GM19455 (cell line): ENCODE measurements at regions not wholly inside any gene's neighbourhood (a gene's known extent, or its start where the extent isn't known, plus 50 kb on each side); places are given as distances from the start of the nearest gene placed in this dataset.
"Not testable (repeated sequence)": the region's sequence is repeated elsewhere in the genome, so short reads cannot be mapped to it uniquely, and the experiment has no call there.

Experiments used
- ATAC-seq: cut with Tn5 transposase; IDR thresholded peaks from one replicate; pipeline ENCODE4 v1.9.1; 2021; ENCODE audit not compliant: unreplicated experiment

DNA sequence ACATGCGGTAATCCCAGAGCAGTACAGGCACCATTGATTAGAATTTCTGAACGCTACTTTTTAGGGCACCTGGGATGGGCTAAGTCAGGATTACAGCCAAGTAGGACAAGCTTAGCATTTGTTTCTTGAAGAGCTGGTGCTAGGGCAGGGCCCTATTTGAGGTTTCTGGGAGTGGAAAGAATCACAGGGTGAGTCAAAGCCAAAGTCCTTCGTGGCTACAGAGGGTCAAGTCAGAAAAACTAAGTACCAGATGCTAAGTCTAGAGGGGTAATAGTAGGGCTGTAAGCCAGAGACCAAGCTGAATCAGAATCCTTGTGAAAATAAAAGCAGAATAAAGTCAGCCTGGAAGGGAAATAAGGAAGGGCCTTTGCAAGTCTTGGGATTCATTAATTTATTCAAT is 448.6 kb downstream of the ZIC3 start:
- ATAC-seq = no peak

DNA sequence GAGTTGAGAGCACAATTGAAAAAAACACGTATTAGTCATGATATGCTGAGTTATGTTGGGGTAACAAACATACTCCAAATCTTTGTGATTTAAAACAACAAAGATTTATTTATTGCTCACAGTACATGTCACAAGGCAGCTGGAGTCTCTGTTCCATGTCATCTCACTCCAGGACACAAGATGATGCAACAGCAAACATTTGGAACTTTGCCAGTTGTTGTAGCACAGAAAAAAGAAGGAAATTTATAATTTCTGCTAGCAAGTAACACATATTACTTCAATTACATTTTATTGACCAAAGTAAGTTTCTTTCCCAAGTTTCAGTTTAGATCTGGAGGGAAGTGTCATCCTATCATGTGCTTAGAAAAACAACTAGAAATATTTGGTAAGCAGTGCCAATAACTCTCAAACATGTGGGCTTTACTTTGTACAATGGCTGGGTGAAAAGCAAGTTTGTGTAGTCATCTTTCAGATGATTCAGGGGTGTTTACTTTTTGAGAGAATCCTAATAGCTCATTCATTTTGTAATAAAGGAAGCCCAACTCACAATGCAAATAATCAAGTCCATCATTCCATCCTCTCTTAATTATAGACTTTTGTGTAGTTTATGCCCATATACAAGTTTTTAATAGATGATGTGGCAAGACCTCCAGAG is 452.3 kb downstream of the ZIC3 start:
- no peak for ATAC-seq

DNA sequence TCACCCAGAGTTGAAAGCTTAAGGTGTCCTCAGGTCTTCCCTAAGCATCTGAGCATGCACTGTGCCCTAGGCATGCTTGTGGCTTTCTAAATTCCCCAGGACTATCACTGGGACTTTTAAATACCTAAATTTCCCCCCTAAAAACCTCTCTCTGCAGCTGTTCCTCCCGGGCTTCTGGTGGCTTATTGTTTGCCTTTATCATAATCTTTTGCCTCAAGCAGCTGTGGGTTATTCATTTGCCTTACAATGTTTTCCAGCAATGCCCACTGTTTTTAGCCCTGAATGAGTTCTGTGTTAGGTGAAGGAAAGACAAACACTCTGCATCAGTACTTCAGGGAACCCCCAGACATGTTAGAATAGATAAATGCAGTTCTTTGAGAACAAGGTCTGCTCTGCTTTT is 455.0 kb downstream of the ZIC3 start:
- no peak for ATAC-seq

DNA sequence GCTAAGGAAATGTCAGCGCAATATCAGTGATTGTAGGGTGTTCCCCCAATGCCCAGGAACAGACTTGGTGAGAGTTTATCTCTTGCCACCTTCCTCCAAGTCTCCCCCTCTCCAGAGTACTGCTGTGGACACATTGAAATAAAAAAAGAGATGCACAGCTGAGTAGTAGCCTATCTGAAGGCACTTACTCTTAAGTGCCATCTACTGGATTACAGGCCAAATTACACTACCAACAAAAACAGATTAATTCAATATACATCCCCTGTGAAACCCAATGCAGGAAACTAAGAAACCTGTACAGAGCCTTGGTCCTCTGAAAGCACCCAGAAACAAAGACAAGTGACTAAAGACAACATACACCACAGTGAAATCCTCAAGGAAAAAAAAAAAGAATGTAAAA is 460.3 kb downstream of the ZIC3 start:
- no peak for ATAC-seq

DNA sequence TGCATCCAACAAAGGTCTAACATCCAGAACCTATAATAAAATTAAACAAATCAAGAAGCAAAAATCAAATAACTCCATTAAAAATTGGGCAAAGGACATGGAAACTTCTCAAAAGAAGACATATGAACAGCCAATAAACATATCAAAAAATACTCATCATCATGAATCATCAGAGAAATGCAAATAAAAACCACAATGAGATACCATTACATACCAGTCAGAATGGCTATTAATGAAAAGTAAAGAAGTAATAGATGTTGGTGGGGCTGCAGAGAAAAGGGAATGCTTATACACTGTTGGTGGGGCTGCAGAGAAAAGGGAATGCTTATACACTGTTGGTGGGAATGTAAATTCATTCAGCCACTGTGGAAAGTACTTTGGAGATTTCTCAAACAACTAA is 465.8 kb downstream of the ZIC3 start:
- ATAC-seq = no peak

DNA sequence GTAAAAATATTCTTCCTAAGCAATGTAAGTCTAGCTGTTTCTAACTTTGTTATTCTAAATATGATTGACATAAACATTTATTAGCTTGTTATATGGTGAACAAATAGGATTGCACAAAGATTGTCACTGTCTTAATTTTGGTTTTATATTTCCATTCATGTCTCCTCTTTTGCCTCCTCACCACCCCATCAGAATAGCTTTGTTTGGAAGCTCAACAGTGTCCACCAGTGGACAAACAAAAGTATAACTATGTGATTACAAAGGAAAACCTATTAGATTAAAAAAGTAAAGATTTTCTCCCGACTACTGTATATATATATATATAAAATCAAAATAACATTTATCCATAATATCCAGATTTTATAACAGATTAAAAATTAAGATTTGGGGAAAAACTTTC is 468.2 kb downstream of the ZIC3 start:
- ATAC-seq = no peak

DNA sequence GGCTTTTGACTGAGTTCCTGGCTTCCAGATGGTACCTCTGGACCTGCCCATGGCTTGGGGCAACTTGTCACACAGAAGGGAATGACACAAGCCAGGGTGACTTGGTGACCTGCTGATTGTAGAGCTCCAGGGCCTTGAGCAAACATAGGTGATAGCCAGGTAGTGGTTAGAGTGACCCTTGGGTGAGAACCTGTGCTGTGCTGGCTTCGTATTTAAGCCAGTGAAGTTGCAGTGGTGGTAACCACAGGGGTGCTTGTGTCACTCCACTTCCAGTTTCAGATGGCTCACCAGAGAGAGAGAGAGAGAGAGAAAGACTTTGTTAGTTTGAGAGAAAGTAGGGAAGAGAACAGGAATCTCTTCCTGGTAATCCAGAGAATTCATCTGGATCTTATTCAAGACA is 471.6 kb downstream of the ZIC3 start:
- no peak for ATAC-seq

DNA sequence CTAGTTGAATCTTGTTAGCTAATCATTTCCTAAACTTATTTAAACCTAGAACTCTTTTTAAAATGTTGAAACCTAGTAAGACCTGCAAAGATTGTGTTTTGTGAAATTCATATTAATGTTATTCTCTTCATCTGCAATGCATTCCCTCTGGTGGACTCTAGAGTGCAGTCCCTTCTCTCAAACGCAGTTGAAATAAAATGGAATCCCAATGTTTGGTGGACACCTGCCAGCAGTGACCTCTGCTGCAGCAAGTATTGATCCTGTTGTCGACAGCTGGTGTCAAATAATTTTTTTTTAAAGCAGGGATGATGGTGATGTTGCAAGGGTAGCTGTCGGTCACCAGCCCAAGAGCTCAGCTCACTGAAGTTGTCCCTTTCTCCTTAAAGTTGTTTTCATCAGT is 492.0 kb downstream of the ZIC3 start:
- no peak for ATAC-seq

DNA sequence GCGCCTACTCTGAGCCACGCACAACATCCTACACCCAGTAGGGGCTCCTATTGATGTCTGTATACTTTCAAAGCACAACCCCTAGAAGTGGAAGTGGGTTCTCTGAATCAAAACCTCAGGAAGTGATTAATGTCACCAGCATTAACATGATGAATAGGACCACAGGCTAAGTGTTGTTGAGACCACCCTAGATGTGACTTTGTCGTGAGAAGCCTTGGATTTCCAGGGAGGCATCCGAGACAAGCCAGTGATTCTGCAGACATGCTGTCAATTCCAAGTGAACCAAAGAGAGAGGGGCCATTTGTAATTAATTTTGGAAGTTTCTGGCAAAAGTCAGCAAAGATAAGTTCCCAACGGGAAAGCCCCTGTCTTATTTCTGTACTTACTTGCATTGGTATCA is 493.0 kb downstream of the ZIC3 start:
- ATAC-seq = no peak

DNA sequence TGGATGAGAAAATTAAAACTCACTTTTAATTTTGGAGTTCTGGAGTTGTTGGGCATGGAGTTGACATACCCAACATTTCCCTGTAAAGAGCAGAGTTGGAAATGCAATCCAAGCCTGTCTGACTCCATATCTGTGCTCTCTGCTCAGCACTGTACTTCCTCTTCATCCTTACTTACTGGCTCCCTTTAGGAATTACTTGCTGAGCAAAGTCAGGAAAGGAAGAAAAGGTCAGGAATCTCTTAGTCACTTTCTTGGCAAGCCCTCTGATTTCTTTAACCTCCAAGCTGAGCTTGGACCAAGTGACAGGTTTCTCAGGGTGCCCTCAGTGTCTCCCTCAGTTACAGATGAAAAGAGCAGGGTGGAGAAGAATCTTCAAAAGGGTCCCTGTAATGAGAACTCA is 501.5 kb downstream of the ZIC3 start:
- ATAC-seq = no peak

DNA sequence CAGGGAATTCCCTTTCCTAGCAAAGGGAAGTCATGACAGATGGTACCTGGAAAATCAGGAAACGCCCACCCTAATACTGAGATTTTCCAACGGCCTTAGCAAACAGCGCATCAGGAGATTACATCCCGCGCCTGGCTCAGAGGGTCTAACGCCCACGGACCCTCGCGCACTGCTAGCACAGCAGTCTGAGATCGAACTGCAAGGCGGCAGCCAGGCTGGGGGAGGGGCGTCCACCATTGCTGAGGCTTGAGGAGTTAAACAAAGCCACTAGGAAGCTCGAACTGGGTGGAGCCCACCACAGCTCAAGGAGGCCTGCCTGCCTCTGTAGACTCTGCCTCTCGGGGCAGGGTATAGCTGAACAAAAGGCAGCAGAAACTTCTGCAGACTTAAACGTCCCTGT is 507.7 kb downstream of the ZIC3 start:
- ATAC-seq = no peak

DNA sequence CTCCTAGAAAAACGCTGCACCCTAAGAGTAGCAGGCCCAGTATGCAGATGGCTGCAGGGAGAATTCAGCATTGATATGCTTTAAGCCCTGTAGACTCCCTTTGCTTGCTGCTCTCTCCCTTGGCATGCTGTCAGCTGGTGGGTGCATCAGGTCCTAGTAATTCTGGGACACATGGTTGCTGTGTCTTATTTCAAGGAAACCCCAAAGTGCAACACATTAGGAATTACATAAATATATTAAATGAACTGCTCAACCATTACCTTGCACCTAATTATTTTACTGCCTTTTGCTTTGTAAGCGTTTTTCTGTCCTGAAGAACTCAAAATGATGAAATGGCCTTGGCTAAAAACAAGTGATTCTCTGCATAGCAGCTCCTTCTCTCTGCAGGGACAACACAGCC is 516.3 kb downstream of the ZIC3 start:
- ATAC-seq = no peak

DNA sequence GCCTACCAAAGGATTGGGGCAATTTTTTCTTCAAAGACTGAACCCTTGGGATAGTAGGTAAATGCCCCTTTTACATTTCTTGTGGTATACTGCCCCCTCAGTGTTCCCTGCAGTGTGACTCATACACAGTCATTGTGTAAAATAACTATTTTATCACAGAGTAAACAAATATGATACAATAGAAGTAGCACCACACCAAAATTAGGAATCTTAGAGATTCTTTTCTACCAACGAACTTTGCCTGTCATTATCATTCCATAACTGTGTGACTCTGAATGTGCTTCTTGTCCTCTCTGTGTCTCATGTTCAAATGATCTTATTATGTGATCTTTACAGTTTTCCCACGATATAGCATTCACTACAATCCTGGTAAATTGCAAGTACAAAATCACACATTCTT is 517.0 kb downstream of the ZIC3 start:
- no peak for ATAC-seq

DNA sequence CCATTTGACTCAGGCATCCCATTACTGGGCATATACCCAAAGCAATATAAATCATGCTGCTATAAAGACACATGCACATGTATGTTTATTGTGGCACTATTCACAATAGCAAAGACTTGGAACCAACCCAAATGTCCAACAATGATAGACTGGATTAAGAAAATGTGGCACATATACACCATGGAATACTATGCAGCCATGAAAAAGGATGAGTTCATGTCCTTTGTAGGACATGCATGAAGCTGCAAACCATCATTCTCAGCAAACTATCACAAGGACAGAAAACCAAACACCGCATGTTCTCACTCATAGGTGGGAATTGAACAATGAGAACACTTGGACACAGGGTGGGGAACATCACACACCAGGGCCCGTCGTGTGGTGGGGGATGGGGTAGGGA is 545.0 kb downstream of the ZIC3 start:
- ATAC-seq = not testable (repeated sequence)

DNA sequence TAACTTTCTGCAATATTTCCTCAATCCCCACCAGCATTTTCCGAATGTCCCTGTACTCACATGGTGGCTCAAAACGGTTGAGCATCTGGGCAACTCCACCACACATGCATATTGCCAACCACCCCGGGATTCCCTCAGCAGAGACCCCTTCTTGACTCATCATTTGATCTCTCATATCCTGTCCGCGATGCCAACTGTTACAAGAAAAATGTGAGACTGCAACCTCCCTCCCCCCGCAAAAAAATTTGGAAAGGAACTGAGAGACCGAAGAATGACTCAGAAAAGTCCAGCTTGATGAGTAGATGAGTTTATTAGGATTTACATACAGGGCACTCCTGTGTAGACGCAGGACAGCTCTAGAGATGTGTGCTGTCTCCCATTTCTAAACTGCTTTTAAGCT is 561.4 kb downstream of the ZIC3 start:
- no peak for ATAC-seq

DNA sequence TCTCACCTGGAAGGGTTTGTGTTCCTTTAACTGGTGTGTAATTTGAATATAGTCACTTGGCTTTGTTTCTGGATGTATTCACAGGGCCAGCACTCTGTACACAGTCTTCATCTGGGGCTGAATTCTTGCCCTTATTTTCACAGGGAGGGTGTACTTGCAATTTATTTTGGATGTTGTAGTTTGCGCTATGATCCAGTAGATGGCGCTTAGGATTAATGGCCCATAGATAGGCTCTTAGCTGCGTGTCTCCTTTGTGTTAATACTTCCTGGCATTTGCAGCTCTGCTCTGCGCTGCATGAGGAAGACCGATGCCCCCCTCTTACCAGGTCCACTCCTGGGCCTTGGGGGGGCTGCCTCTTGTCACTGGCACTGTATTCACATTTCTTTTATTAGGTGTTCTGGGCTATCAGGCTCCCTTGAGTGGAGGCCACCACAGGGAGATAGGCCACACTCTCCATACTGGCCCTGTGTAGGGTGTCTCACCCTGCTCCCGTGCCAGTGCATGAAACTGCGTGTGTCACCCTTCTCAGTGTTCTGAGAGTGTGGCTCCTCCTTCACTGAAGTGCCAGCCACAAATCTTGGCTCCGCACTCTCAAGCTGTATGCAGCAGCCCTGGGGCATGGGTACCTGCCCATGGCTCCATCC is 562.2 kb downstream of the ZIC3 start:
- peak; percentile 95 for ATAC-seq

DNA sequence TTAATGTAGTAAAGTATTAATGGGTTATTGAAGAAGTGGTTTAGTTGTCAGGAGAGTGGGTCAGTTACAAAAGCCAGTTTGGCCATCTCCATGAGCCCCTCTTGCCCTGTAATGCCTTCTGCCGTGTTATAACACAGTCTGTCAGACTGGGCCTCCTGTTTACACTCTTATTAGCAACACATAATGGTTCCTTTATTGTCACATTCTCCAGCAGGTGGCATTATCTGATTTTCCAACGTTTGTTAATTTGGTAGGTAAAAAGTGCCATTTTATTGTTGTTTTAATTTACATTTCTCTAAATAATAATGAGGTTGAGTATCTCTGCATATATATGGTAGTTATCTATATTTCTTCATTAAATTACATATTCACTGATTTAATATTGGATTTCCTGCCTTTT is 560.8 kb downstream of the FGF13 start:
- no peak for ATAC-seq

DNA sequence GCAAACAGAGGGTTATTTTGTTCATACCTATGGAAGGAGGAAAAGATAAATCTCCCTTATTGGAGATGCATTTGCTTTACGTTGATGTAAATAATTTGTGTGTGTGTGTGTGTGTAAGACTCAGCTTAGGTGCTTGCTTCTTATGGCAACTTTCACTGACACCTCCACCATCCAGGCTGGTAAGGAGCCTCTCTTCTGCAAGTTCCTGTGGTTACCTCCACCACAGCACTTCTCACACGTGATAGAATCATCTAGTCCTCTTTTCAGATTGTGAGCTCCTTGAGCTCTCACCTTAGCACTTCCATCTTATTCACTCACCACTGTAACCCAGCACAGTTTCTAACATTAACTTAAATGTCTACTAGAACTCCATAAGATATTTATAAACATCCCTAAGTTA is 553.7 kb downstream of the FGF13 start:
- ATAC-seq = no peak

DNA sequence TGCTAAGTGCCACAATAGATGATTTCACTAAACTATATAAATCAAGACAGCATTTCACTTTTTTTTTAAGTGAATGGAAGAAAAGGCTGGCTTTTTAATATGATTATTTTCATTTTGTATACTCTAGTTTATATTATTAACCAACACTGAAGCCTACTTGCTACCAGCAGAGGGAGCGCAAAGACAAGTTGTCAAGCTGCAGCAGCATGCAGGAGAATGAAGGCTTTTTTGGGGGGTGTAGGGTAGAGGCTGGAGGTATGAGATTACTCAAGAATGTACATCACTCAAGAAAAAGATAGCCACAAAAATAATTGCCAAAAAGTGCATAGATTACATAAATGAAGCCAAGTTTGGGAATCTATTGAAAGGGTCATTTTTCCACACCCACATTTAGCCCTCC is 519.5 kb downstream of the FGF13 start:
- ATAC-seq = no peak

DNA sequence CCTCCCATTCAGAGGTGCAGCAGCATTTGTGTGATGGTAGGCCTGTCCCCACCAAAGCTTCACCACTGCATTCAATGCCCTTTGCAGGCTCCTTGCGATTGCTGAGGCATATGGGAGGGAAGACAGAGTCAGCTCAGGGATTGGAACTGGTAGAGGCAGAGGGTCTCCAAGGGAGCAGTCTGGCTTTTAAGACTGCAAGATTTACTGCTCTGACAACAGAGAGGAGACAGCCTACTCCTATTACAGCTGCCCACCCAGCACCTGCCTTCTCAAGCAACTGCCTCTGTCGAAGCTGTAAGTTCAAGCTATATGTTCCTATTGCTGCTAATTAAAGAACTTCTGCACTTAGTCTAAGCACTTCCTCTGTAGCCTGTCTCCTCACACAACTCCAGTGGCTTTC is 481.8 kb downstream of the FGF13 start:
- no peak for ATAC-seq

DNA sequence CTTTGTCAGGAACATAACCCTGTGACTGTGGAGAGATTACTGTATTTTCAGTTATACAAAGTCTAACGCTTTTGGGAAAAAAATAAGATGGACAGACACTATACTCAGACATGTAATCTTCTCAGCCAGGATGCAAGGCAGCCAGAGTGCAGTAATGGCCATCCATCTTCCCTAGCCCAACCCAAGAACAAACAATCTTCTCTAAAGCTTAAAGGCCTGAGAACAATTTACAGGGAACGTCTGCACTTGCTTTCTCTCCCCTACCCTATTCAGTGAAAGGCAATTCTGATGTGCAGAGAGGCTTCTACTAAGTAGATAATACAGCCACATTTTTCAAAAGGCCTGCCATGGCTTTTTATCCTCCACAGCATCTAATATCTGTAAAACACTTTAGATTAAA is 471.3 kb downstream of the FGF13 start:
- no peak for ATAC-seq

DNA sequence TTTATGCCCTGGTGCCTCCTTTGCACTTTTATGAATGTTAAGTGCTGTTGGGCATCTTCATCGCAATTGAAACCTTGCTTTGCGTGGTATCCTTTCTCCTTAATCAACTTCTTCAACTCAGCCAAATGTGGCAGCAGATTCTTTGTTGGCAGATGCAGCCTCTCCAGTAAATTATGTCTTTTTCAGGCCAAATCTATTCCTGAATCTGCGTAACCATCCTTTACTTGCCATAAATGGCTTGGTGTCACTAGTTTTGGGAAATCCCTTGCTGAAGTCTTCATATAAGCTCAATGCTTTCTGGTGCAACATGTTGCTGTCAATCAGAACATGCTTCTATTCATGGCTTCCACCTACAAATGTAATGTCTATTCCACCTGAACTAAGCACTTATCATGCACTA is 457.5 kb downstream of the FGF13 start:
- ATAC-seq = no peak

DNA sequence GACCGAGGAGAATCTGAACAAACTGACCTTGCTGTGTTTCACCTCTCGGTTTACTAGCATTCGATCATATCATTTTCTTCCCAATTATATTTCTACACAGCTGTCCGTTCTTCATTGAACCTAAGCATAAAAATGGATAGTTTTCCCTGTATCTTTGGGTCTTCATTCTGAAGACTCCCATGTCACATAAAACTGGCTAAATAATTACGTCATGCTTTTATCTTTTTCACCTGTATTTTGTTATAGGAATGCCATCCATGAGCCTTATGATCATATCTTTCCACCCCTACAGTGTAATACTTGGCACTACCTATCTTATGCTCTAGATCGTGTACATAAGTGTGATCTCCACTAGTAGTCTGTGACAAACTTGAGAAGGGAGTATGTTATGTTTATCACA is 456.1 kb downstream of the FGF13 start:
- no peak for ATAC-seq
